ENCODE measurements at regions not wholly inside any gene's neighbourhood (a gene's known extent, or its start where the extent isn't known, plus 50 kb on each side); places are given as distances from the start of the nearest gene placed in this dataset.

- TF ChIP-seq CTCF (IDR thresholded peaks at IDR 0.05; ENCODE audit: insufficient read depth, low read length) = no peak
- H3K4me3 ChIP-seq (ENCODE audit: low read depth, low read length) = no peak overlapping the region
- DNase-seq (ENCODE audit: low read depth) = no peak
Measured at GRCh38 chr1:197850918-197851317, 51.5 kb upstream of the C1orf53 start.

- DNase-seq (ENCODE audit: low read depth) = no peak
- H3K4me3 ChIP-seq (ENCODE audit: low read depth, low read length) = no peak overlapping the region
- no peak for TF ChIP-seq CTCF (IDR thresholded peaks at IDR 0.05; ENCODE audit: insufficient read depth, low read length)
Measured at GRCh38 chr1:197850042-197850441, 52.4 kb upstream of the C1orf53 start.

- DNase-seq (ENCODE audit: low read depth) = no peak
- no peak for TF ChIP-seq CTCF (IDR thresholded peaks at IDR 0.05; ENCODE audit: insufficient read depth, low read length)
- H3K4me3 ChIP-seq (ENCODE audit: low read depth, low read length) = no peak overlapping the region
Measured at GRCh38 chr1:197848350-197848749, 54.1 kb upstream of the C1orf53 start.

GRCh38 chr1:197845886-197846285 is 56.5 kb upstream of the C1orf53 start:
- DNase-seq (ENCODE audit: low read depth) = no peak
- TF ChIP-seq CTCF (IDR thresholded peaks at IDR 0.05; ENCODE audit: insufficient read depth, low read length) = no peak

GRCh38 chr1:197844651-197845050 is 57.8 kb upstream of the C1orf53 start:
- no peak for DNase-seq (ENCODE audit: low read depth)
- TF ChIP-seq CTCF (IDR thresholded peaks at IDR 0.05; ENCODE audit: insufficient read depth, low read length) = no peak
- no peak overlapping the region for H3K4me3 ChIP-seq (ENCODE audit: low read depth, low read length)

More at GRCh38 chr1:197845886-197846285, 56.5 kb upstream of the C1orf53 start:
- H3K4me3 ChIP-seq (ENCODE audit: low read depth, low read length) = no peak overlapping the region

GRCh38 chr1:197843401-197843800 is 59.0 kb upstream of the C1orf53 start:
- no peak overlapping the region for H3K4me3 ChIP-seq (ENCODE audit: low read depth, low read length)
- no peak for DNase-seq (ENCODE audit: low read depth)
- no peak for TF ChIP-seq CTCF (IDR thresholded peaks at IDR 0.05; ENCODE audit: insufficient read depth, low read length)

- H3K4me3 ChIP-seq (ENCODE audit: low read depth, low read length) = no peak overlapping the region
- no peak for DNase-seq (ENCODE audit: low read depth)
- TF ChIP-seq CTCF (IDR thresholded peaks at IDR 0.05; ENCODE audit: insufficient read depth, low read length) = no peak
Measured at GRCh38 chr1:197842646-197843045, 59.8 kb upstream of the C1orf53 start.
